GM23248 (cell line): ENCODE measurements at regions not wholly inside any gene's neighbourhood (a gene's known extent, or its start where the extent isn't known, plus 50 kb on each side); places are given as distances from the start of the nearest gene placed in this dataset.

Source experiments
- DNase-seq: peaks from one replicate; pipeline ENCODE4 v3.0.0-alpha.2; 2015
- H2AFZ ChIP-seq: fragments of 200-600 bp; sonication (generic); 2 replicates; pipeline ENCODE4 v1.6.1; 2016; ENCODE audit warnings: antibody characterized with exemption
- H3F3A ChIP-seq: fragments of 200-600 bp; sonication (generic); 2 replicates; pipeline ENCODE4 v1.6.1; 2016; ENCODE audit warnings: mild to moderate bottlenecking, antibody characterized with exemption, mixed run types; ENCODE audit not compliant: insufficient read depth
- H3K27ac ChIP-seq: fragments of 200-600 bp; sonication (generic); 2 replicates; pipeline ENCODE4 v1.5.1; 2016; ENCODE audit warnings: mild to moderate bottlenecking
- H3K27me3 ChIP-seq: fragments of 200-600 bp; sonication (generic); replicated peaks from 2 replicates; pipeline ENCODE4 v1.6.1; 2016; ENCODE audit warnings: mild to moderate bottlenecking; ENCODE audit not compliant: insufficient read depth
- H3K36me3 ChIP-seq: fragments of 200-600 bp; sonication (generic); 2 replicates; pipeline ENCODE4 v1.6.1; 2016; ENCODE audit warnings: low read depth, mild to moderate bottlenecking
- H3K4me1 ChIP-seq: fragments of 200-600 bp; sonication (generic); 2 replicates; pipeline ENCODE4 v1.6.1; 2016; ENCODE audit warnings: mild to moderate bottlenecking; ENCODE audit not compliant: insufficient read depth
- H3K4me2 ChIP-seq: fragments of 200-600 bp; sonication (generic); one replicate; pipeline ENCODE4 v1.6.1; 2016; ENCODE audit warnings: mild to moderate bottlenecking; ENCODE audit not compliant: unreplicated experiment
- H3K4me3 ChIP-seq: fragments of 200-600 bp; sonication (generic); 2 replicates; pipeline ENCODE4 v1.5.1; 2016; ENCODE audit warnings: mild to moderate bottlenecking
- H3K79me2 ChIP-seq: fragments of 200-600 bp; sonication (generic); 2 replicates; pipeline ENCODE4 v1.6.1; 2016; ENCODE audit warnings: mild to moderate bottlenecking; ENCODE audit not compliant: insufficient read depth
- H3K9ac ChIP-seq: fragments of 200-600 bp; sonication (generic); 2 replicates; pipeline ENCODE4 v1.6.1; 2016; ENCODE audit warnings: mild to moderate bottlenecking
- H3K9me2 ChIP-seq: fragments of 200-600 bp; sonication (generic); 2 replicates; pipeline ENCODE4 v1.6.1; 2016; ENCODE audit warnings: mixed run types, mild to moderate bottlenecking, moderate library complexity; ENCODE audit not compliant: insufficient read depth
- H3K9me3 ChIP-seq: fragments of 200-600 bp; sonication (generic); one replicate; pipeline ENCODE4 v1.6.1; 2017; ENCODE audit warnings: low read depth
- H4K20me1 ChIP-seq: fragments of 200-600 bp; sonication (generic); 2 replicates; pipeline ENCODE4 v1.6.0; 2016; ENCODE audit not compliant: insufficient read depth
- EZH2 ChIP-seq: fragments of 200-600 bp; sonication (generic); IDR thresholded peaks from 2 replicates; pipeline ENCODE4 v1.6.1; 2018; ENCODE audit warnings: antibody characterized with exemption, mild to moderate bottlenecking; ENCODE audit not compliant: insufficient read depth, poor library complexity, severe bottlenecking
- EZH2phosphoT487 ChIP-seq: fragments of 200-600 bp; sonication (generic); IDR thresholded peaks from 2 replicates; pipeline ENCODE4 v1.6.1; 2018; ENCODE audit warnings: antibody characterized with exemption, moderate library complexity, mild to moderate bottlenecking, low read depth; ENCODE audit not compliant: insufficient read depth
- WGBS, 2 experiments: methylation state at CpG; one replicate each; pipeline ENCODE4 v1.1.6; 2015 to 2017; ENCODE audit warnings: low lambda C conversion rate in 2 of 2, low coverage in 1 of 2; ENCODE audit errors: missing lambda C conversion rate in 2 of 2; 5-methylcytosine and 5-hydroxymethylcytosine counted together
- in situ Hi-C: fragments of 300-500 bp; cut with MboI; formaldehyde crosslinking; loops from 2 replicates; pipeline ENCODE4 v1.15.0; 2020

GRCh38 chr9:80698725-80699410 is 990.5 kb downstream of the TLE1 start:
- no peak overlapping the region for H3K4me2 ChIP-seq

GRCh38 chr9:80692751-80693150 is 996.6 kb downstream of the TLE1 start:
- no peaks in the 10 kb centered on the region for H3K4me1 ChIP-seq
- H3K9me2 ChIP-seq, result no peaks in the 10 kb centered on the region
- no peak overlapping the region for H3K4me3 ChIP-seq
- no peaks in the 10 kb centered on the region for H3K27me3 ChIP-seq
- DNase-seq, result no peak
- H3K79me2 ChIP-seq, result no peaks in the 10 kb centered on the region
- H3K4me2 ChIP-seq, result no peak overlapping the region
- H2AFZ ChIP-seq, result no peak overlapping the region
- in situ Hi-C loops, result no loop called here
- no peak overlapping the region for H3K27ac ChIP-seq
- no peaks in the 10 kb centered on the region for H4K20me1 ChIP-seq
- H3K9ac ChIP-seq, result no peak overlapping the region
- no peaks in the 10 kb centered on the region for H3K36me3 ChIP-seq
- TF ChIP-seq EZH2phosphoT487 (no peak), EZH2 (no peak)
- no peaks in the 10 kb centered on the region for H3K9me3 ChIP-seq
- no peaks in the 10 kb centered on the region for H3F3A ChIP-seq

More at GRCh38 chr9:80698725-80699410, 990.5 kb downstream of the TLE1 start:
- TF ChIP-seq EZH2 (no peak), EZH2phosphoT487 (no peak)
- no peaks in the 10 kb centered on the region for H3K36me3 ChIP-seq
- H3K9me3 ChIP-seq, result no peaks in the 10 kb centered on the region
- no peaks in the 10 kb centered on the region for H3F3A ChIP-seq
- H4K20me1 ChIP-seq, result no peaks in the 10 kb centered on the region
- H3K9ac ChIP-seq, result no peak overlapping the region
- no peaks in the 10 kb centered on the region for H3K9me2 ChIP-seq
- H2AFZ ChIP-seq, result no peak overlapping the region
- in situ Hi-C loops, result no loop called here
- no peaks in the 10 kb centered on the region for H3K79me2 ChIP-seq
- no peaks in the 10 kb centered on the region for H3K27me3 ChIP-seq
- WGBS, 2 experiments, result 5 to 6% methylated on average over 2 of the region's 2 CpGs
- no peak for DNase-seq
- H3K4me1 ChIP-seq, result no peaks in the 10 kb centered on the region
- H3K27ac ChIP-seq, result no peak overlapping the region
- no peak overlapping the region for H3K4me3 ChIP-seq

GRCh38 chr9:80691229-80691628 is 998.1 kb downstream of the TLE1 start:
- H3K9ac ChIP-seq, result no peak overlapping the region
- H3K4me3 ChIP-seq, result no peak overlapping the region
- DNase-seq, result no peak
- no peaks in the 10 kb centered on the region for H3K36me3 ChIP-seq
- H3K27ac ChIP-seq, result no peak overlapping the region
- no peaks in the 10 kb centered on the region for H4K20me1 ChIP-seq
- no peaks in the 10 kb centered on the region for H3K9me3 ChIP-seq
- H3K9me2 ChIP-seq, result no peaks in the 10 kb centered on the region
- no peak overlapping the region for H3K4me2 ChIP-seq
- H3K79me2 ChIP-seq, result no peaks in the 10 kb centered on the region
- TF ChIP-seq EZH2phosphoT487 (no peak), EZH2 (no peak)
- no peaks in the 10 kb centered on the region for H3K4me1 ChIP-seq
- in situ Hi-C loops, result no loop called here
- no peaks in the 10 kb centered on the region for H3F3A ChIP-seq
- no peak overlapping the region for H2AFZ ChIP-seq
- no peaks in the 10 kb centered on the region for H3K27me3 ChIP-seq

- DNase-seq, result no peak
- Histone ChIP-seq H3K27me3 (no peaks in the 10 kb centered on the region), H3K4me1 (no peaks in the 10 kb centered on the region), H3K9ac (no peak overlapping the region), H3K9me2 (no peaks in the 10 kb centered on the region), H3K36me3 (no peaks in the 10 kb centered on the region), H2AFZ (no peak overlapping the region), H3K4me2 (no peak overlapping the region), H3K79me2 (no peaks in the 10 kb centered on the region), H3K4me3 (no peak overlapping the region), H3K9me3 (no peaks in the 10 kb centered on the region), H3K27ac (no peak overlapping the region), H3F3A (no peaks in the 10 kb centered on the region), H4K20me1 (no peaks in the 10 kb centered on the region)
- TF ChIP-seq EZH2 (no peak), EZH2phosphoT487 (no peak)
- in situ Hi-C loops, result no loop called here
- 47 to 59% methylated on average over 6 of the region's 6 CpGs for WGBS, 2 experiments
Measured at GRCh38 chr9:80690349-80690939, 998.9 kb downstream of the TLE1 start.

GRCh38 chr9:80679916-80680315 is 1009.4 kb downstream of the TLE1 start:
- in situ Hi-C loops, result no loop called here
- Histone ChIP-seq H3K9me2 (no peaks in the 10 kb centered on the region), H3F3A (no peaks in the 10 kb centered on the region), H3K79me2 (no peaks in the 10 kb centered on the region), H3K9ac (no peak overlapping the region), H3K4me1 (no peaks in the 10 kb centered on the region), H3K27me3 (no peaks in the 10 kb centered on the region), H3K36me3 (no peaks in the 10 kb centered on the region), H4K20me1 (no peaks in the 10 kb centered on the region), H3K4me2 (no peak overlapping the region), H3K27ac (no peak overlapping the region), H3K4me3 (no peak overlapping the region), H2AFZ (no peak overlapping the region), H3K9me3 (no peaks in the 10 kb centered on the region)
- no peak for DNase-seq
- TF ChIP-seq EZH2phosphoT487, result no peak
- TF ChIP-seq EZH2, result no peak
